Sigmoid colon (tissue), 6 donors: ENCODE measurements at regions not wholly inside any gene's neighbourhood (a gene's known extent, or its start where the extent isn't known, plus 50 kb on each side); places are given as distances from the start of the nearest gene placed in this dataset.

Experiments used
- DNase-seq: peaks from one replicate; pipeline ENCODE4 v3.0.0-alpha.2; 2019
- H3K27ac ChIP-seq, 4 donors: fragments of 200-600 bp; sonication (generic); one replicate each; pipeline ENCODE4 v1.5.1; 2016 to 2019; ENCODE audit warnings: mild to moderate bottlenecking in 1 of 4
- H3K27me3 ChIP-seq, 3 donors: fragments of 200-600 bp; sonication (generic); one replicate each; pipeline ENCODE4 v1.5.1; 2019; ENCODE audit warnings: mild to moderate bottlenecking in 1 of 3
- H3K36me3 ChIP-seq, 4 donors: fragments of 200-600 bp; sonication (generic); one replicate each; pipeline ENCODE4 v1.5.1; 2016 to 2019
- H3K4me1 ChIP-seq, 4 donors: fragments of 200-600 bp; sonication (generic); one replicate each; pipeline ENCODE4 v1.5.1; 2017 to 2019
- H3K4me3 ChIP-seq, 4 donors: fragments of 200-600 bp; sonication (generic); one replicate each; pipeline ENCODE4 v1.5.1; 2017 to 2019; ENCODE audit warnings: mild to moderate bottlenecking in 2 of 4, moderate library complexity in 1 of 4
- H3K9me3 ChIP-seq, 4 donors: fragments of 200-600 bp in 3 of 4; sonication (generic) in 3 of 4; one replicate each; pipeline versions ENCODE4 v1.5.1 to v1.6.1; 2013 to 2019
- CTCF ChIP-seq, 4 experiments: fragments of 450-650 bp in 3 of 4; fragments of 200-600 bp in 1 of 4; IDR thresholded peaks; one replicate each; pipeline ENCODE4 v1.5.1; 2016 to 2019; ENCODE audit warnings: antibody characterized with exemption in 4 of 4, mild to moderate bottlenecking in 3 of 4, moderate library complexity in 2 of 4
- EP300 ChIP-seq, 4 donors: sonication (generic); formaldehyde crosslinking; IDR thresholded peaks; one replicate each; pipeline ENCODE4 v1.6.1; 2017; ENCODE audit warnings: antibody characterized with exemption in 4 of 4
- POLR2A ChIP-seq, 2 donors: fragments of 450-650 bp; IDR thresholded peaks; one replicate each; pipeline ENCODE4 v1.6.1; 2016; ENCODE audit warnings: antibody characterized with exemption in 2 of 2, mild to moderate bottlenecking in 2 of 2, moderate library complexity in 2 of 2
- POLR2AphosphoS5 ChIP-seq, 4 donors: sonication (generic); formaldehyde crosslinking; IDR thresholded peaks; one replicate each; pipeline ENCODE4 v1.6.1; 2017; ENCODE audit warnings: antibody characterized with exemption in 4 of 4
- WGBS, 2 donors: extraction: QIAGEN DNeasy Blood & Tissue Kit; methylation state at CpG; one replicate each; pipeline ENCODE4 v1.1.7; 2013; 5-methylcytosine and 5-hydroxymethylcytosine counted together
- intact Hi-C: fragments of 100-400 bp; cut with DNase I; formaldehyde crosslinking; loops from one replicate; pipeline ENCODE4 v1.15.1; 2023
- donor health status: healthy with polysubstance abuse.
- donor health status: healthy.

- Histone ChIP-seq H3K4me1 (no peaks in the 10 kb centered on the region), H3K36me3 (no peaks in the 10 kb centered on the region), H3K9me3 (no peaks in the 10 kb centered on the region), H3K4me3 (no peak overlapping the region), H3K27ac (no peak overlapping the region), H3K27me3 (no peaks in the 10 kb centered on the region)
- DNase-seq: no peak
- 93% methylated on average over 2 of the region's 2 CpGs for WGBS, 2 donors
- TF ChIP-seq EP300 (IDR thresholded peaks at IDR 0.05) (no peak), POLR2AphosphoS5 (IDR thresholded peaks at IDR 0.05) (no peak), POLR2A (IDR thresholded peaks at IDR 0.05) (no peak), CTCF (IDR thresholded peaks at IDR 0.05) (no peak)
- intact Hi-C loops: no loop called here
Observed at GRCh38 chr9:103881419-103881818, 212.7 kb upstream of the SMC2 start.

GRCh38 chr9:103889989-103890388 is 204.1 kb upstream of the SMC2 start:
- DNase-seq: no peak
- Histone ChIP-seq H3K36me3 (no peaks in the 10 kb centered on the region), H3K27ac (no peak overlapping the region), H3K9me3 (no peaks in the 10 kb centered on the region), H3K4me1 (no peaks in the 10 kb centered on the region), H3K4me3 (no peak overlapping the region), H3K27me3 (no peaks in the 10 kb centered on the region)
- intact Hi-C loops: no loop called here
- TF ChIP-seq POLR2A (IDR thresholded peaks at IDR 0.05) (no peak), CTCF (IDR thresholded peaks at IDR 0.05) (no peak), EP300 (IDR thresholded peaks at IDR 0.05) (no peak), POLR2AphosphoS5 (IDR thresholded peaks at IDR 0.05) (no peak)

- TF ChIP-seq POLR2AphosphoS5 (IDR thresholded peaks at IDR 0.05) (no peak), CTCF (IDR thresholded peaks at IDR 0.05) (no peak), POLR2A (IDR thresholded peaks at IDR 0.05) (no peak), EP300 (IDR thresholded peaks at IDR 0.05) (no peak)
- Histone ChIP-seq H3K4me3 (no peak overlapping the region), H3K27me3 (no peaks in the 10 kb centered on the region), H3K9me3 (no peaks in the 10 kb centered on the region), H3K36me3 (no peaks in the 10 kb centered on the region), H3K4me1 (no peaks in the 10 kb centered on the region), H3K27ac (no peak overlapping the region)
- DNase-seq: no peak
- intact Hi-C loops: no loop called here
- 44 to 49% methylated on average over 2 of the region's 2 CpGs for WGBS, 2 donors
Observed at GRCh38 chr9:103894184-103894583, 199.9 kb upstream of the SMC2 start.

- no peak overlapping the region for H3K4me3 ChIP-seq
- intact Hi-C loops: no loop called here
- no peak for DNase-seq
- H3K36me3 ChIP-seq: no peaks in the 10 kb centered on the region
- no peak overlapping the region for H3K27ac ChIP-seq
- no peaks in the 10 kb centered on the region for H3K27me3 ChIP-seq
- no peaks in the 10 kb centered on the region for H3K9me3 ChIP-seq
- WGBS, 2 donors: 13 to 36% methylated on average over 1 of the region's 1 CpG
- TF ChIP-seq POLR2A (IDR thresholded peaks at IDR 0.05) (no peak), CTCF (IDR thresholded peaks at IDR 0.05) (no peak), POLR2AphosphoS5 (IDR thresholded peaks at IDR 0.05) (no peak), EP300 (IDR thresholded peaks at IDR 0.05) (no peak)
- no peaks in the 10 kb centered on the region for H3K4me1 ChIP-seq
Observed at GRCh38 chr9:103898550-103898949, 195.6 kb upstream of the SMC2 start.

GRCh38 chr9:103899866-103900265 is 194.2 kb upstream of the SMC2 start:
- intact Hi-C loops: no loop called here
- Histone ChIP-seq H3K9me3 (no peaks in the 10 kb centered on the region), H3K4me1 (no peaks in the 10 kb centered on the region), H3K36me3 (no peaks in the 10 kb centered on the region), H3K27ac (no peak overlapping the region), H3K27me3 (no peaks in the 10 kb centered on the region), H3K4me3 (no peak overlapping the region)
- TF ChIP-seq POLR2A (IDR thresholded peaks at IDR 0.05) (no peak), EP300 (IDR thresholded peaks at IDR 0.05) (no peak)
- 26 to 44% methylated on average over 1 of the region's 1 CpG for WGBS, 2 donors
- no peak for DNase-seq
